Endothelial cell of umbilical vein (primary cell): ENCODE measurements at regions not wholly inside any gene's neighbourhood (a gene's known extent, or its start where the extent isn't known, plus 50 kb on each side); places are given as distances from the start of the nearest gene placed in this dataset.

Source experiments
- BruUV-seq: library from RNA; stranded (reverse); fragments of 400-500 nt; replicated peaks from 2 replicates; lab custom pipeline; 2021; lab: Mats Ljungman, UMichigan
- CTCF ChIA-PET: fragments of 300-600, 350-600 bp; sonication (Branson Sonifier 250); formaldehyde crosslinking; loops from one replicate; lab custom pipeline; 2021; ENCODE audit warnings: antibody characterized with exemption, inconsistent platforms; lab: Charles Lee
- POLR2A ChIA-PET: fragments of 300-600, 350-600 bp; sonication (Branson Sonifier 250); formaldehyde crosslinking; loops from one replicate; lab custom pipeline; 2021; ENCODE audit warnings: antibody characterized with exemption, inconsistent platforms; lab: Charles Lee
- DNase-seq: peaks from one replicate; pipeline ENCODE4 v3.0.0-alpha.2; 2011; ENCODE audit warnings: low read depth, low spot score
- FAIRE-seq: peaks from 2 replicates; lab custom pipeline; 2011; peaks lifted over from hg19 to GRCh38; lab: Jason Lieb, UNC
- H2AFZ ChIP-seq: 2 replicates; pipeline ENCODE4 v1.6.0; 2012; ENCODE audit warnings: low read depth, low read length, control low read depth, inconsistent platforms
- H3K27ac ChIP-seq: 2 replicates; pipeline ENCODE4 v1.5.1; 2011; ENCODE audit warnings: low read depth, mild to moderate bottlenecking, control low read depth, low read length, moderate library complexity; ENCODE audit not compliant: insufficient read depth
- H3K27me3 ChIP-seq, 2 experiments: 2 replicates each; pipeline versions ENCODE4 v1.6.0 to v1.6.1; 2011; ENCODE audit warnings: low read length in 2 of 2, mixed read lengths in 1 of 2; ENCODE audit not compliant: control insufficient read depth in 2 of 2, insufficient read depth in 2 of 2
- H3K36me3 ChIP-seq, 2 experiments: 2 replicates in 1 of 2; 3 replicates in 1 of 2; pipeline ENCODE4 v1.5.1; 2011; ENCODE audit warnings: low read length in 2 of 2, mild to moderate bottlenecking in 1 of 2, moderate library complexity in 1 of 2; ENCODE audit not compliant: control insufficient read depth in 2 of 2, insufficient read depth in 2 of 2; ENCODE audit errors: extremely low read depth in 1 of 2
- H3K4me1 ChIP-seq: 3 replicates; pipeline ENCODE4 v1.5.1; 2011; ENCODE audit warnings: mild to moderate bottlenecking, low read length; ENCODE audit not compliant: control insufficient read depth, insufficient read depth; ENCODE audit errors: extremely low read depth
- H3K4me2 ChIP-seq: 2 replicates; pipeline ENCODE4 v1.6.1; 2011; ENCODE audit warnings: low read length, control low read depth, mixed read lengths; ENCODE audit not compliant: insufficient read depth
- H3K4me3 ChIP-seq, 3 experiments: fragments of 200-600 bp in 1 of 3; sonication (generic), shearing (Covaris generic) in 1 of 3; replicated peaks in 1 of 3; 2 replicates each; pipeline ENCODE4 v1.5.1; 2011 to 2016; ENCODE audit warnings: control low read depth in 3 of 3, low read length in 3 of 3, mild to moderate bottlenecking in 2 of 3, inconsistent platforms in 1 of 3, low read depth in 1 of 3, moderate library complexity in 1 of 3; ENCODE audit not compliant: insufficient read depth in 1 of 3
- H3K79me2 ChIP-seq: 2 replicates; pipeline ENCODE4 v1.6.0; 2012; ENCODE audit warnings: low read length, inconsistent platforms; ENCODE audit not compliant: control insufficient read depth, insufficient read depth
- H3K9ac ChIP-seq: replicated peaks from 2 replicates; pipeline ENCODE3; 2011; ENCODE audit warnings: low read length, control low read depth; ENCODE audit not compliant: insufficient read depth; ENCODE audit errors: extremely low read depth
- H3K9me1 ChIP-seq: replicated peaks from 3 replicates; pipeline ENCODE4 v1.6.0; 2011; ENCODE audit warnings: mild to moderate bottlenecking, low read length; ENCODE audit not compliant: control insufficient read depth, insufficient read depth; ENCODE audit errors: extremely low read depth
- H3K9me3 ChIP-seq: replicated peaks from 2 replicates; pipeline ENCODE4 v1.5.1; 2012; ENCODE audit warnings: low read length, inconsistent platforms; ENCODE audit not compliant: control insufficient read depth, insufficient read depth
- H4K20me1 ChIP-seq: replicated peaks from 2 replicates; pipeline ENCODE3; 2011; ENCODE audit warnings: mild to moderate bottlenecking, low read length; ENCODE audit not compliant: control insufficient read depth, insufficient read depth; ENCODE audit errors: extremely low read depth
- CTCF ChIP-seq, 2 donors: IDR thresholded peaks; 1 replicate in 1 of 2; 2 replicates in 1 of 2; pipeline ENCODE4 v1.5.1; 2011; ENCODE audit warnings: low read length in 2 of 2, mild to moderate bottlenecking in 2 of 2, moderate library complexity in 2 of 2, control low read depth in 1 of 2, inconsistent platforms in 1 of 2, low read depth in 1 of 2; ENCODE audit not compliant: insufficient read depth in 1 of 2; ENCODE audit errors: extremely low read depth in 1 of 2
- EZH2 ChIP-seq: IDR thresholded peaks from 2 replicates; pipeline ENCODE4 v1.6.1; 2012; ENCODE audit warnings: borderline replicate concordance, low read depth, mild to moderate bottlenecking, moderate library complexity, low read length, inconsistent platforms; ENCODE audit not compliant: severe bottlenecking
- FOS ChIP-seq: IDR thresholded peaks from 2 replicates; pipeline ENCODE4 v1.6.1; 2011; ENCODE audit warnings: mild to moderate bottlenecking, low read length, moderate library complexity, borderline replicate concordance; ENCODE audit not compliant: insufficient read depth
- GATA2 ChIP-seq: IDR thresholded peaks from 2 replicates; pipeline ENCODE4 v1.7.0; 2011; ENCODE audit warnings: low read depth, mild to moderate bottlenecking, moderate library complexity, mixed read lengths, low read length; ENCODE audit not compliant: insufficient read length, insufficient read depth
- JUN ChIP-seq: IDR thresholded peaks from 2 replicates; pipeline ENCODE4 v1.6.1; 2011; ENCODE audit warnings: borderline replicate concordance, low read depth; ENCODE audit not compliant: insufficient read length, insufficient read depth
- MAX ChIP-seq: IDR thresholded peaks from 2 replicates; pipeline ENCODE4 v1.6.1; 2011; ENCODE audit not compliant: insufficient read depth, insufficient read length
- MYC ChIP-seq: IDR thresholded peaks from one replicate; pipeline ENCODE4 v1.6.1; 2011; ENCODE audit warnings: mild to moderate bottlenecking, low read depth, low read length
- POLR2A ChIP-seq: IDR thresholded peaks from 2 replicates; pipeline ENCODE4 v1.6.1; 2012; ENCODE audit warnings: low read depth, mild to moderate bottlenecking, control low read depth, low read length
- POLR2AphosphoS5 ChIP-seq: IDR thresholded peaks from 2 replicates; pipeline ENCODE4 v1.6.1; 2012; ENCODE audit warnings: low read depth, mild to moderate bottlenecking, control low read depth, low read length, moderate library complexity; ENCODE audit not compliant: insufficient read depth
- dilution Hi-C: fragments of 300-500 bp; cut with MboI; formaldehyde crosslinking; loops from one replicate; pipeline ENCODE4 v1.15.0; 2019; ENCODE audit warnings: low sequenced_read_pairs; ENCODE audit not compliant: extremely low pct_ligation_motif_present
- intact Hi-C: fragments of 100-400 bp; cut with micrococcal nuclease; formaldehyde crosslinking; loops from one replicate; pipeline ENCODE4 v1.10.0; 2022

- H3K36me3 ChIP-seq: no peaks in the 10 kb centered on the region
- H3K4me3 ChIP-seq: no peak overlapping the region
- H3K9me1 ChIP-seq: no peaks in the 10 kb centered on the region
- TF ChIP-seq FOS (no peak), MYC (no peak), POLR2A (no peak), JUN (no peak), EZH2 (no peak), POLR2AphosphoS5 (no peak), MAX (no peak), CTCF (IDR thresholded peaks at IDR 0.05; ENCODE audit: extremely low read depth in 1 of 2, insufficient read depth in 1 of 2, low read depth in 1 of 2, low read length in 2 of 2) (no peak), GATA2 (no peak)
- no TSS peak for BruUV-seq
- dilution Hi-C loops (no loop called here), intact Hi-C loops (no loop called here)
- DNase-seq (no peak), FAIRE-seq (no peak)
- H3K27ac ChIP-seq: no peak overlapping the region
- H4K20me1 ChIP-seq: no peaks in the 10 kb centered on the region
- POLR2A ChIA-PET: no interaction called here
- no peaks in the 10 kb centered on the region for H3K4me1 ChIP-seq
- no peaks in the 10 kb centered on the region for H3K9me3 ChIP-seq
- no peak overlapping the region for H3K9ac ChIP-seq
- CTCF ChIA-PET: no interaction called here
- no peak overlapping the region for H3K4me2 ChIP-seq
- no peaks in the 10 kb centered on the region for H3K79me2 ChIP-seq
- H2AFZ ChIP-seq: no peak overlapping the region
- H3K27me3 ChIP-seq: no peaks in the 10 kb centered on the region
Measured at GRCh38 chr4:115973768-115974167, 860.3 kb upstream of the NDST4 start.
